ACC112 (cell line): ENCODE measurements at regions not wholly inside any gene's neighbourhood (a gene's known extent, or its start where the extent isn't known, plus 50 kb on each side); places are given as distances from the start of the nearest gene placed in this dataset.

Source experiments
- H2AFZ ChIP-seq: fragments of 200-600 bp; sonication (generic); one replicate; pipeline ENCODE4 v1.6.0; 2017; ENCODE audit warnings: antibody characterized with exemption, low read length; ENCODE audit not compliant: unreplicated experiment
- H3K27ac ChIP-seq: fragments of 200-600 bp; sonication (generic); 2 replicates; pipeline ENCODE4 v1.5.1; 2014; ENCODE audit warnings: low read depth, mild to moderate bottlenecking, antibody characterized with exemption, low read length, moderate library complexity
- H3K27me3 ChIP-seq: fragments of 200-600 bp; sonication (generic); 2 replicates; pipeline ENCODE4 v1.6.1; 2014; ENCODE audit warnings: mild to moderate bottlenecking, antibody characterized with exemption, low read length, moderate library complexity, mixed read lengths; ENCODE audit not compliant: insufficient read depth
- H3K36me3 ChIP-seq: fragments of 200-600 bp; sonication (generic); 2 replicates; pipeline ENCODE4 v1.6.1; 2016; ENCODE audit warnings: mild to moderate bottlenecking, antibody characterized with exemption, low read length, moderate library complexity, mixed read lengths; ENCODE audit not compliant: insufficient read depth
- H3K4me1 ChIP-seq: fragments of 200-600 bp; sonication (generic); one replicate; pipeline ENCODE4 v1.6.1; 2016; ENCODE audit warnings: low read length, mixed read lengths; ENCODE audit not compliant: insufficient read depth, unreplicated experiment, control insufficient read depth
- H3K4me3 ChIP-seq: fragments of 200-600 bp; sonication (generic); 2 replicates; pipeline ENCODE4 v1.5.1; 2014; ENCODE audit warnings: mild to moderate bottlenecking, low read depth, low read length
- H3K79me2 ChIP-seq: fragments of 200-600 bp; sonication (generic); one replicate; pipeline ENCODE4 v1.6.0; 2016; ENCODE audit warnings: low read length; ENCODE audit not compliant: control insufficient read depth, unreplicated experiment, insufficient read depth

GRCh38 chr7:118609207-118609606, 384.7 kb downstream of the ANKRD7 start:
- Histone ChIP-seq H3K4me3 (no peak overlapping the region), H3K27ac (no peak overlapping the region), H2AFZ (no peak overlapping the region), H3K79me2 (no peaks in the 10 kb centered on the region), H3K27me3 (no peaks in the 10 kb centered on the region), H3K4me1 (no peaks in the 10 kb centered on the region), H3K36me3 (no peaks in the 10 kb centered on the region)

- H2AFZ ChIP-seq = no peak overlapping the region
- no peaks in the 10 kb centered on the region for H3K36me3 ChIP-seq
- H3K4me3 ChIP-seq = no peak overlapping the region
- H3K4me1 ChIP-seq = no peaks in the 10 kb centered on the region
- no peaks in the 10 kb centered on the region for H3K79me2 ChIP-seq
- H3K27ac ChIP-seq = no peak overlapping the region
- H3K27me3 ChIP-seq = no peaks in the 10 kb centered on the region
Observed at GRCh38 chr7:118615681-118616080, 391.2 kb downstream of the ANKRD7 start.

- Histone ChIP-seq H3K36me3 (no peaks in the 10 kb centered on the region), H3K4me1 (no peaks in the 10 kb centered on the region), H3K27ac (no peak overlapping the region), H3K79me2 (no peaks in the 10 kb centered on the region), H2AFZ (no peak overlapping the region), H3K27me3 (no peaks in the 10 kb centered on the region), H3K4me3 (no peak overlapping the region)
Observed at GRCh38 chr7:118621810-118622360, 397.4 kb downstream of the ANKRD7 start.

GRCh38 chr7:118626739-118627138, 402.2 kb downstream of the ANKRD7 start:
- H2AFZ ChIP-seq = no peak overlapping the region
- H3K27ac ChIP-seq = no peak overlapping the region
- no peaks in the 10 kb centered on the region for H3K27me3 ChIP-seq
- H3K79me2 ChIP-seq = no peaks in the 10 kb centered on the region
- H3K4me3 ChIP-seq = no peak overlapping the region
- no peaks in the 10 kb centered on the region for H3K36me3 ChIP-seq
- no peaks in the 10 kb centered on the region for H3K4me1 ChIP-seq

GRCh38 chr7:118627467-118627866, 403.0 kb downstream of the ANKRD7 start:
- Histone ChIP-seq H3K4me3 (no peak overlapping the region), H2AFZ (no peak overlapping the region), H3K36me3 (no peaks in the 10 kb centered on the region), H3K4me1 (no peaks in the 10 kb centered on the region), H3K27ac (no peak overlapping the region), H3K27me3 (no peaks in the 10 kb centered on the region), H3K79me2 (no peaks in the 10 kb centered on the region)

GRCh38 chr7:118629898-118630438, 405.5 kb downstream of the ANKRD7 start:
- Histone ChIP-seq H3K27ac (no peak overlapping the region), H3K4me3 (no peak overlapping the region), H3K27me3 (no peaks in the 10 kb centered on the region), H2AFZ (no peak overlapping the region), H3K79me2 (no peaks in the 10 kb centered on the region), H3K36me3 (no peaks in the 10 kb centered on the region), H3K4me1 (no peaks in the 10 kb centered on the region)

GRCh38 chr7:118642396-118642795, 417.9 kb downstream of the ANKRD7 start:
- Histone ChIP-seq H3K36me3 (no peaks in the 10 kb centered on the region), H3K27ac (no peak overlapping the region), H2AFZ (no peak overlapping the region), H3K4me3 (no peak overlapping the region), H3K27me3 (no peaks in the 10 kb centered on the region), H3K4me1 (no peaks in the 10 kb centered on the region), H3K79me2 (no peaks in the 10 kb centered on the region)

GRCh38 chr7:118644346-118644745, 419.8 kb downstream of the ANKRD7 start:
- no peak overlapping the region for H3K4me3 ChIP-seq
- H3K4me1 ChIP-seq = no peaks in the 10 kb centered on the region
- no peaks in the 10 kb centered on the region for H3K36me3 ChIP-seq
- H3K27ac ChIP-seq = no peak overlapping the region
- no peaks in the 10 kb centered on the region for H3K27me3 ChIP-seq
- no peak overlapping the region for H2AFZ ChIP-seq
- no peaks in the 10 kb centered on the region for H3K79me2 ChIP-seq

- no peaks in the 10 kb centered on the region for H3K27me3 ChIP-seq
- H3K4me1 ChIP-seq = no peaks in the 10 kb centered on the region
- no peak overlapping the region for H3K27ac ChIP-seq
- H3K4me3 ChIP-seq = no peak overlapping the region
- no peaks in the 10 kb centered on the region for H3K36me3 ChIP-seq
- H3K79me2 ChIP-seq = no peaks in the 10 kb centered on the region
- no peak overlapping the region for H2AFZ ChIP-seq
Observed at GRCh38 chr7:118648002-118648401, 423.5 kb downstream of the ANKRD7 start.

- Histone ChIP-seq H3K79me2 (no peaks in the 10 kb centered on the region), H2AFZ (no peak overlapping the region), H3K4me3 (no peak overlapping the region), H3K4me1 (no peaks in the 10 kb centered on the region), H3K27ac (no peak overlapping the region), H3K27me3 (no peaks in the 10 kb centered on the region), H3K36me3 (no peaks in the 10 kb centered on the region)
Observed at GRCh38 chr7:118657391-118658005, 433.0 kb downstream of the ANKRD7 start.

- Histone ChIP-seq H3K27me3 (no peaks in the 10 kb centered on the region), H3K79me2 (no peaks in the 10 kb centered on the region), H3K27ac (no peak overlapping the region), H3K36me3 (no peaks in the 10 kb centered on the region), H2AFZ (no peak overlapping the region), H3K4me1 (no peaks in the 10 kb centered on the region), H3K4me3 (no peak overlapping the region)
Observed at GRCh38 chr7:118662266-118662665, 437.8 kb downstream of the ANKRD7 start.
